ENCODE measurements at regions not wholly inside any gene's neighbourhood (a gene's known extent, or its start where the extent isn't known, plus 50 kb on each side); places are given as distances from the start of the nearest gene placed in this dataset.

- Histone ChIP-seq H3K9me3 (no peaks in the 10 kb centered on the region), H3K27me3 (no peaks in the 10 kb centered on the region), H3K27ac (peak overlapping the region in 1 of 2 donors; percentile 7), H3K4me3 (no peak overlapping the region), H3K36me3 (no peaks in the 10 kb centered on the region), H3K4me1 (no peaks in the 10 kb centered on the region)
- TF ChIP-seq CTCF (IDR thresholded peaks at IDR 0.05) (no peak), POLR2A (IDR thresholded peaks at IDR 0.05) (no peak)
- DNase-seq: no peak
- intact Hi-C loops (cut with DNase I; ENCODE audit: low total_unique reads): no loop called here
Observed at GRCh38 chrX:22536746-22537304, 264.1 kb downstream of the CBLL2 start.

- no peaks in the 10 kb centered on the region for H3K36me3 ChIP-seq
- H3K4me1 ChIP-seq: no peaks in the 10 kb centered on the region
- H3K27me3 ChIP-seq: no peaks in the 10 kb centered on the region
- no peaks in the 10 kb centered on the region for H3K9me3 ChIP-seq
- H3K4me3 ChIP-seq: no peak overlapping the region
- DNase-seq: no peak
- H3K27ac ChIP-seq: no peak overlapping the region
- TF ChIP-seq POLR2A (IDR thresholded peaks at IDR 0.05) (no peak), CTCF (IDR thresholded peaks at IDR 0.05) (no peak)
- intact Hi-C loops (cut with DNase I; ENCODE audit: low total_unique reads): no loop called here
Observed at GRCh38 chrX:22538580-22538979, 265.9 kb downstream of the CBLL2 start.

- DNase-seq: no peak
Observed at GRCh38 chrX:22541926-22542325, 269.2 kb downstream of the CBLL2 start.

GRCh38 chrX:22542641-22543040 is 269.9 kb downstream of the CBLL2 start:
- H3K36me3 ChIP-seq: no peaks in the 10 kb centered on the region
- H3K4me3 ChIP-seq: no peak overlapping the region
- H3K9me3 ChIP-seq: no peaks in the 10 kb centered on the region
- DNase-seq: no peak
- TF ChIP-seq CTCF (IDR thresholded peaks at IDR 0.05) (no peak), POLR2A (IDR thresholded peaks at IDR 0.05) (no peak)
- no peaks in the 10 kb centered on the region for H3K4me1 ChIP-seq
- H3K27ac ChIP-seq: no peak overlapping the region
- intact Hi-C loops (cut with DNase I; ENCODE audit: low total_unique reads): no loop called here
- H3K27me3 ChIP-seq: no peaks in the 10 kb centered on the region

More at GRCh38 chrX:22541926-22542325, 269.2 kb downstream of the CBLL2 start:
- Histone ChIP-seq H3K27me3 (no peaks in the 10 kb centered on the region), H3K4me3 (no peak overlapping the region), H3K27ac (no peak overlapping the region), H3K4me1 (no peaks in the 10 kb centered on the region), H3K36me3 (no peaks in the 10 kb centered on the region), H3K9me3 (no peaks in the 10 kb centered on the region)
- intact Hi-C loops (cut with DNase I; ENCODE audit: low total_unique reads): no loop called here
- TF ChIP-seq POLR2A (IDR thresholded peaks at IDR 0.05): no peak
- no peak for TF ChIP-seq CTCF (IDR thresholded peaks at IDR 0.05)

GRCh38 chrX:22559506-22559905 is 286.8 kb downstream of the CBLL2 start:
- no peak for DNase-seq
- no peak overlapping the region for H3K27ac ChIP-seq
- intact Hi-C loops (cut with DNase I; ENCODE audit: low total_unique reads): no loop called here
- H3K27me3 ChIP-seq: no peaks in the 10 kb centered on the region
- TF ChIP-seq CTCF (IDR thresholded peaks at IDR 0.05): no peak
- TF ChIP-seq POLR2A (IDR thresholded peaks at IDR 0.05): no peak
- H3K4me1 ChIP-seq: no peaks in the 10 kb centered on the region
- H3K4me3 ChIP-seq: no peak overlapping the region
- H3K36me3 ChIP-seq: no peaks in the 10 kb centered on the region
- H3K9me3 ChIP-seq: no peaks in the 10 kb centered on the region

Data from uterus (tissue), 3 donors.